ENCODE measurements at regions not wholly inside any gene's neighbourhood (a gene's known extent, or its start where the extent isn't known, plus 50 kb on each side); places are given as distances from the start of the nearest gene placed in this dataset.

GRCh38 chr7:124514471-124514870 lies 251.1 kb downstream of the GPR37 start:
- TF ChIP-seq CTCF (IDR thresholded peaks at IDR 0.05; ENCODE audit: low read depth, low read length) (no peak), MYC (IDR thresholded peaks at IDR 0.05; ENCODE audit: low read depth, low read length) (no peak), POLR2A (IDR thresholded peaks at IDR 0.05; ENCODE audit: extremely low read depth, insufficient read length) (no peak), MAX (IDR thresholded peaks at IDR 0.05; ENCODE audit: low read depth, low read length) (no peak)
- H3K4me3 ChIP-seq (ENCODE audit: low read depth, low read length), result no peak overlapping the region

GRCh38 chr7:124497176-124497575 lies 268.4 kb downstream of the GPR37 start:
- TF ChIP-seq CTCF (IDR thresholded peaks at IDR 0.05; ENCODE audit: low read depth, low read length) (no peak), MYC (IDR thresholded peaks at IDR 0.05; ENCODE audit: low read depth, low read length) (no peak), MAX (IDR thresholded peaks at IDR 0.05; ENCODE audit: low read depth, low read length) (no peak), POLR2A (IDR thresholded peaks at IDR 0.05; ENCODE audit: extremely low read depth, insufficient read length) (no peak)
- H3K4me3 ChIP-seq (ENCODE audit: low read depth, low read length), result no peak overlapping the region
- DNase-seq (ENCODE audit: low read depth), result no peak

More at GRCh38 chr7:124514471-124514870, 251.1 kb downstream of the GPR37 start:
- no peak for DNase-seq (ENCODE audit: low read depth)

GRCh38 chr7:124489925-124490324 lies 275.7 kb downstream of the GPR37 start:
- H3K4me3 ChIP-seq (ENCODE audit: low read depth, low read length), result no peak overlapping the region
- TF ChIP-seq POLR2A (IDR thresholded peaks at IDR 0.05; ENCODE audit: extremely low read depth, insufficient read length) (no peak), CTCF (IDR thresholded peaks at IDR 0.05; ENCODE audit: low read depth, low read length) (no peak), MYC (IDR thresholded peaks at IDR 0.05; ENCODE audit: low read depth, low read length) (no peak), MAX (IDR thresholded peaks at IDR 0.05; ENCODE audit: low read depth, low read length) (no peak)
- DNase-seq (ENCODE audit: low read depth), result no peak

GRCh38 chr7:124489082-124489819 lies 276.3 kb downstream of the GPR37 start:
- H3K4me3 ChIP-seq (ENCODE audit: low read depth, low read length), result no peak overlapping the region
- DNase-seq (ENCODE audit: low read depth), result no peak
- TF ChIP-seq MAX (IDR thresholded peaks at IDR 0.05; ENCODE audit: low read depth, low read length) (no peak), MYC (IDR thresholded peaks at IDR 0.05; ENCODE audit: low read depth, low read length) (no peak), CTCF (IDR thresholded peaks at IDR 0.05; ENCODE audit: low read depth, low read length) (no peak), POLR2A (IDR thresholded peaks at IDR 0.05; ENCODE audit: extremely low read depth, insufficient read length) (no peak)

GRCh38 chr7:124482229-124482628 lies 283.4 kb downstream of the GPR37 start:
- TF ChIP-seq MYC (IDR thresholded peaks at IDR 0.05; ENCODE audit: low read depth, low read length), result no peak
- TF ChIP-seq MAX (IDR thresholded peaks at IDR 0.05; ENCODE audit: low read depth, low read length), result no peak
- TF ChIP-seq POLR2A (IDR thresholded peaks at IDR 0.05; ENCODE audit: extremely low read depth, insufficient read length), result no peak
- no peak for TF ChIP-seq CTCF (IDR thresholded peaks at IDR 0.05; ENCODE audit: low read depth, low read length)
- H3K4me3 ChIP-seq (ENCODE audit: low read depth, low read length), result no peak overlapping the region
- DNase-seq (ENCODE audit: low read depth), result no peak

Measured in NB4 (cell line).